G401 (cell line): ENCODE measurements at regions not wholly inside any gene's neighbourhood (a gene's known extent, or its start where the extent isn't known, plus 50 kb on each side); places are given as distances from the start of the nearest gene placed in this dataset.
A peak's percentile ranks its signal among the peaks of the same experiment; 100 is the strongest.

Experiments
- DNase-seq: peaks from one replicate; pipeline ENCODE4 v3.0.0-alpha.2; 2015; ENCODE audit warnings: low spot score
- in situ Hi-C: cut with HindIII; loops from 2 replicates; pipeline ENCODE4 v1.10.0; 2016; ENCODE audit warnings: low sequenced_read_pairs, mixed read lengths

DNA sequence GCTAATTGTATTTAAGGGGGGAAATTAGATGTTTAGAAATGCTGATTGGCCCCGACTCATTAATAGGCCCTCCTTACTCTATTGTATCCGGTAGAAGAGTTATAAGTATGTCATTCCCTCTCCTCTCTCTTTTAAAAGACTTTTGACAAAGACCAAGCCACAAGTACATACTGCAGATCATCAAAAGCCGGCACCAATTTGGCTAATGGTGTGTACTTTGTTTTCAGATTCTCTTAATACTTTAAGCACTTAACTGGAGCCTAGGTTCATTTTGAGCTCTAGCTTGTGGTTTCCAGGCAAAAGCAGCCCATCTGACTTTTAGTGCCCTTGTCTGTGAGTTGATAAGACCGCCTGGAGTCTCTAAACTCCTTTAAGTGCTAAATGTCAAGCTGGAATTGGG lies 210.0 kb upstream of the LYZL1 start:
- in situ Hi-C loops = no loop called here
- no peak for DNase-seq

DNA sequence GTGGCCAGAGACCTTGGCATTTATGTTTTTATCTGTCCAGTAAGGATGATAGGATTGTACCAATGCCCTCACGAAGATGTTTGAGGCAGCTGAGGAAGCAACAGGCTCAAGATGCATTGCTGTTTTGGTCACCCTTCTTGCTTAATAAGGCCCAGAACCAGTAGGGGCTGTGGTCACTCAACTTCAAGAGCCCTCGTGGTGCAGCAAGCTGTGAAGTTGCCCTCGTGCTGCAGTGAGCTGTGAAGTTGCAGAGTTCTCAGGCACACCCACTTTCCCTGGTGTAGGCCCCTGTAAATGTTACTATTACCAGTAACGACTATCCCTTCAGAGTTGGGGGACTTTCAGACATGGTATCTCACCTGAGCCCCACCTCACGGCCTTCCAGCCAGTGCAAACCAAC lies 207.6 kb upstream of the LYZL1 start:
- in situ Hi-C loops = no loop called here
- no peak for DNase-seq

DNA sequence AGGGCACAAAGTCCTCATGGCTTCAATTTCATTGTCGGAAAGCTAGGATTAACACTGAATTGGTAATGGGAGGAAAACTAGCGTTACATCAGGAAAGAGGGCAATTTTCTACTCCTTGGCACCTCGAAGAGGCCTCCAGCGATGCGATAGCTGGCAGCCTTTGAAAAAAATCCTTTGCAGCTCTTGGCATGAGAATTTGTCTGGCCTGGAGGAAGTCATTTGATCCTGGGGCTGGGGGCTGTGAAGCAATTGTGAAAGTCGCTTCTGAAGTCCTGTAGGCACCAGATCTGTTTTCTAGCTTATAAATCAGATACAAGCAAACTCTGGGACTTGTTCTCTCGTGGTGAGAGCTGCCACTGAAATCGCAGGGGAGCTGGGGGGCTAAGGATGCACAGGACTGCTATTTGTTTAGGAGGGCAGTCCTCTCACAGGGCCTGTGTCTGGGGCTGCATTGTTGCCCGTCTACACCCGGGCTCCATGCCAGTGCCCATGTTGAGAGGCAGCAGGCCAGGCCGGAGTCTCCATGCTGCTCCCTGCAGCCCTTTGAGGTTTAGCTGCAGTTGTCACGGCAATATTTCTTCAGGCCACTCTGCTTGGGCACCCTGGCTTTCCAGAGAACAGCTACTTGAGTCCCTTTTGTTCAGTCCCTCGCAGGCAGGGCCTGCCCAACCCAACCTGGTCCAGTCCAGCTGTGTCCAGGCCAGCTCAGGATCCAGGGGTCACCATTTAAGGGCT lies 206.8 kb upstream of the LYZL1 start:
- DNase-seq = peak; percentile 6
- in situ Hi-C loops = no loop called here

DNA sequence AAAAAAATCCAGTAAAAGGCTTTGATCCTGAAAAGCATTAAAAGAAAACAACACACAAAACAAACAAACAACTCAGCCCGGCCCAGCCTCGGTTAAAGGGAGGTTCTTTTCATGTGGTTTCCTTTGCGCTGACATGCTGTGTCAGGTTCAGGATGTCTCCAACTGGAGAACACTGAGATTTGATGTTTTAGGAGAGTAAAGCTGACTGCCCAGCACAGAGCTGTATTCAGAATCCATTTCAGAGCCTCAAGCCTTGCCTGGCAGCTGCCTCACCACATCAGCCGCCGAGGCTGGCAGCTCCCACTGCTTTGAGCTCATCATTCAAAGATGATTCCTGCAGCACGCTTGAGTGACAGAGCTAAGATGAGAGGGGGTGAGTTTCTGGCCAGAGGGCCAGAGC lies 205.8 kb upstream of the LYZL1 start:
- in situ Hi-C loops = no loop called here
- no peak for DNase-seq

DNA sequence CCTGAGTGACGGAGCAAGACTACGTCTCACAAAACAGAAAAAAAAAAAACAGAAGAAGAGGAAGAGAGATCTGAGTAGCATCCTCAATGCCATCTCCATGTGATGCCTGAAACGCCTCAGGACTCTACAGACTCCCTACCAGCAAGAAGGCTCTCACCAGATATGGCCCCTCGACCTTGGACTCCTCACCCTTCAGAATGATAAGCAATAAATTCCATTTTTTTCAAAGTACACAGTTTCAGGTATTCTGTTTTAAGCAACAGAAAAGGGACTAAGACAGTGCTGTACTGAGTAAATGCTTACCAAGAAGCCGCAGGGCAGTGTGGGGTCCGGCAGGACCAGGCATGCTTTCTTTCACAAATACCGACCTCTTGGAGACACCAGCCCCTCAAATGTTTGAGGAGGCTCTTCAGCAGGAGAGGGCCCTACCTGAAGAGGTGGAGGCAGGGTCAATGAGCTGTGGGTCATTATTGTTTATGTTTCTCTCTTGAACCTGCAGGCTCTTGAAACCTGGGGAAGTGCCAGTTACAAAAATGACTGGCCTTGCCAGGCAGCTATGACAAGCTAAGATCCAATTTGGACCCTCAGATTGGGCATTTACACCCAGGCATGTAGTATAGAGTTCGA lies 204.1 kb upstream of the LYZL1 start:
- no peak for DNase-seq
- in situ Hi-C loops = no loop called here

DNA sequence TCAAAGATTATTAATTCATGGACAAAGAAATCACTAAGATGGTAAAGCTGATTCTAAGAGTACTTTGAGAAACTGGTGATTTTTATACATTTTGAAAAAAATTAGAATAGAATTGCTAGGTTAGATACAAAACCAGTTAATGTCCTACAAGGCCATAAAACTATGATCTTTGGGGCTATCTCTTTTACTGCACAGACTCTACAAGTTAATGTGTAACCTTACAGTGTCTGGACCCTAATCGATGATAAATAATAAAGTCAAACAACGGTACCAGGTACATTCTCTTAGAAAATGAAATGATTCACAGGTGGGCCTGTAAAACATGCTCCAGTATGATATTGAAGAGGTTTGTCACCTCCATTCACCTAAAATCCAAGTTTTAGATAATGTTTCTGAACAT lies 199.8 kb upstream of the LYZL1 start:
- no peak for DNase-seq
- in situ Hi-C loops = no loop called here

DNA sequence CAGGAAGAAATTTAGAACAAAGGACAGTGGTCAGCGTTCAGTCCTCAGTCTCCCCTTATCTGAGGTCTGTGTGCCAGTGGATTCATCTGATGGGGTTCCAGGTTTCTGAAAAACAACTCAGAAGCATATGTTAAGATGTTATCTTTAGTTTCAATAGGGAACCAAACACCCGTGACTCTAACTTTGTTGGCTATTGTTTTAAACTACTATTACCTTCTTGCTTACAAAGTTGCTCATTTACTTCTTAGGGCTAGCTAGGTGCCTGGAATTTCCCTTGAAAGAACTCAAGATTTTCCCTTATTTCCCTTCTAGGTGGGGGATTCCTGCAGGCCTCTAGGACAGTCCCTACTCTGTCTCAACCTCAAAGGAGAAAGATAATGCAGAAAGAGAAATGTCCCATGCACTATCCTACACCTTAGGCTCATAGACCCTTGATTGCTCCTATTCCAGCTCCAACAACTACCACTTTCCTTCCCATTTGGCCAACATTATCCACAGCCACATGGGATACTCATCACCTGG lies 192.5 kb upstream of the LYZL1 start:
- in situ Hi-C loops = no loop called here
- DNase-seq = no peak

DNA sequence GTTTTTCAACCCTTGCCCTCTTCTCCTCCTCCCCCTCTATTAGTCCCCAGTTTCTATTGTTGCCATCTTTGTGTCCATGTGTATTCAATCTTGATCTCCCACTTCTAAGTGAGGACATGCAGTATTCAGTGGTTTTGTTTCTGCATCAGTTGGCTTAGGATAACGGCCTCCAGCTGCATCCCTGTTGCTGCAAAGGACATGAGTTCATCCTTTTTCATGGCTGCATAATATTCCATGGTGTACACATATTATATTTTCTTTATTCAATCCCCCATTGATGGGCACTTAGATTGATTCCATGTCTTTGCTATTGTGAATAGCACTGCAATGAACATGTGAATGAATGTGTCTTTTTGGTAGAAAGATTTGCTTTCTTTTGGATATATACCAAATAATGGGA lies 190.4 kb upstream of the LYZL1 start:
- in situ Hi-C loops = no loop called here
- DNase-seq = no peak

DNA sequence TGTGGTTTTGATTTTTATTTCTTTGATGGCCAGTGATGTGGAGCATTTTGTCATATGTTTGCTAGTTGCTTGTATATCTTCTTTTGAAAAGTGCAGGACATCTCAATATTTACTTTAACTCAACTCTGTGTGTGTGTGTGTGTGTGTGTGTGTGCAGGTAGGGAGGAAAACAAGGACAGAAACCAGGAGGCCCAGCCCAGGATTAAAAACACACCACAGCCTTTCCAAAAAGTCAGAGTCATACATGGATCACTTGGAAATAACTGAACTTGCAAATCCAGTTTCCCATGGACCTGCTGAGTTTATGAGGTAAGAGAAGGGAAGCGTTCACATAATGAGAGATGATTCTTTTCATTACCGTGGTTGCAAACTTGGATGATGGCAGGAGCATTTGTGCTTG lies 189.9 kb upstream of the LYZL1 start:
- in situ Hi-C loops = no loop called here
- DNase-seq = no peak

DNA sequence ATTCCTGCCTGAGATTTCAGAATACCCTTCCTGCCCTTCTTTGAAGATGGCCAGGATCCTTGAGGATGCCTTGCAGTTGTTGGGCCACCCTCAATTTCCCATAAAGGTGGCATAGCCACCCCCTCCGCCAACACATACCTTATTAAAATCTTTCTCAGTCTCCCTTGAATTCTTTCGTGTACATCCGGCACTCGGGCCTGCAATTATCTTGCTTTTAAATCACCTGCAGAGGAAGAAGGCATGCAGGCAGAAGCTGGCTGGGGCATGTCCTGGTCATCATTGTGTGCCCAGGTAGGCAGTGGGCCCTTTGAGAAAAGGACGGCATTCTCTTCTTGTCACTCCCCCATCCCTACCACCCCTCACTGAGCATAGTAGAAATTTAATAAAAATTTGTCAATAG lies 189.5 kb upstream of the LYZL1 start:
- in situ Hi-C loops = no loop called here
- no peak for DNase-seq

DNA sequence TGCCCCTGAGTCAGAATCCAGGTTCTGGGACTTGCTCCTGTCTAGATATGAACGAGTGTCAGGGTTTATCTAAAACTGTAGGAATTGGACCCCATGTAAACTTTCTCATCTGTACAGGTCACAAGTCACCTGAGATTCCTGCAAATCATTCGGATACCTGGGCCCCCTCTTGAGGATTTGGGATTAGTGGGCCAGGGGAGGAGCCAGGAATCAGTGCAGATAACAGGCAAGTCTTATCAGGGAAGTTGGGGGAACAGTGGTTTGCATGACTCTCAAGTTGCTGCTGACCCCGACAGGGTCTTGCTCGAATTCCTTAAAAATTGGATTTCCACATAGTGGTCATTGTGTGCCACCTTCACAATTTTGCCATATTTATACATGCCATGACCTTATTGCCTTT lies 188.4 kb upstream of the LYZL1 start:
- in situ Hi-C loops = no loop called here

DNA sequence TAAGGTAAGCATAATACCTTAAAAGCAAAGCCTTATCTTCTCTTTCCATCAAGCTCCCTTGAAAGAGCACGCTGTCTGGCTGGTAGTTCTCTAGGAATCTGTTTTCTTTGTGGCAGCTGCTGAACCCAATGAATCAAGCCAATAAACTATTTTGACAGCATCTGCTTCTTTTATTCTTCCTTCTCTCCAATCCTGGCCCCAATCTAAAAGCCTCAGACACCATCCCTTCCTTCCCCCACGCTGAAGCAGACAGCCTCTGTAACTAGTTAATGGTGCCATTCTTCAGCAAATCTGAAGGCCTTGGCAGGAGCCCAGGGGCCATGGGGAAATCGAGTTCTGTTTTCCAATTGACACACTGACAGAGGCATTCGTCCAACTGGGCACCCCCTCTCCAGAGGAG lies 186.6 kb upstream of the LYZL1 start:
- no peak for DNase-seq
- in situ Hi-C loops = no loop called here

More for the DNA sequence above, 188.4 kb upstream of the LYZL1 start:
- DNase-seq = no peak

DNA sequence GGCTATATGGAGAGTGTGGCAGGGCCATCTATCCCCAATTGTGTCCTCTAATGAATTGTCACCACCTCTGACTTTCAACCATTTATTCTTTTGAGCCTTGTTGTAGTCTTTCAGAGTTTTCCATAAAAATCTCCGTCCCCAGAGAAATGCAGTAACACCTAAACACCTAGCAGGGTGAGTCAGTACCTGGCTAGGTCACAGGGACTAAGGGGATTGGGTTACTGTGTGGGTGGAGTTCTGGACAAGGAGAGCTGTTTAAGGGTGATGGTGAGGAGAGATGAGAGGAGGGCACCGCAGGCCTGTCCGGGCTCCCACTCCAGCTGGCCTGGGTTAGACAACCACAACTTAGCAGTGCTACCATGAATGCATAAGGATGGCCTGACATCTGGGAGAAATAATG lies 186.2 kb upstream of the LYZL1 start:
- in situ Hi-C loops = no loop called here

DNA sequence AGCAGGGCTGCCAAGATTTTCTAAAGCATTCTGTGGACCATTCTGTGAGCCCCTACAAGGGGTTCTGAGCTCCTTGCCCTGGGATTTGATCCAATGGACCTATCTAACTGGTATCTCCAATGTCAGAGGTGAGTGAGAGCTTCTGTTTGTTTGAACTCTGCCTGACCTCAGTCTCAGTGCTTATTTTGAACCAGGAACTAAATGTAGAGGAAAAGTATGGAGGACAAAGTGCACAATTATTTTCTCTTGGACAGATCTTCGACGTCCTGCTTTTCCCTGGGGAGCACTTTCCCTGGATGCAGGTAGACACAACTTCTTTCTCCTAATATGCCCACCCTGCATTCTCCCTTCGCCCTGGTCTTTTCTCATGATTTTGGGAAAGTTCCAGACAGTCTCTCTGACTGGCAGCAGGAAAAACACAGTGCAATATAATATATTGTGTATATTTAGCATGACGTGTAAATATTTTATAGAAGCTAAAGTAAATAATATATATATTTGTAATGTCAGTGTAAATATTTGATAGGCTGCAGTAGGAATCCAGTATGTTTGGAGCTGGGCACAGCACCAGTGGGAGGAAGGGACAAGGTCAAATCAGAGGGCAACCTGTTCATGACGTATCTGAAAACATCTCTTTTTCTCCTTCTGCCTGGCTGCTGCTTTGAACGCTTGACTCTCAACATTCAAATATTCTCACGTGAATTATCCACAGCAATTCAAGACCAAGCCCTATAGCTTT lies 184.0 kb upstream of the LYZL1 start:
- in situ Hi-C loops = no loop called here
- no peak for DNase-seq

More for the DNA sequence above, 186.2 kb upstream of the LYZL1 start:
- no peak for DNase-seq

DNA sequence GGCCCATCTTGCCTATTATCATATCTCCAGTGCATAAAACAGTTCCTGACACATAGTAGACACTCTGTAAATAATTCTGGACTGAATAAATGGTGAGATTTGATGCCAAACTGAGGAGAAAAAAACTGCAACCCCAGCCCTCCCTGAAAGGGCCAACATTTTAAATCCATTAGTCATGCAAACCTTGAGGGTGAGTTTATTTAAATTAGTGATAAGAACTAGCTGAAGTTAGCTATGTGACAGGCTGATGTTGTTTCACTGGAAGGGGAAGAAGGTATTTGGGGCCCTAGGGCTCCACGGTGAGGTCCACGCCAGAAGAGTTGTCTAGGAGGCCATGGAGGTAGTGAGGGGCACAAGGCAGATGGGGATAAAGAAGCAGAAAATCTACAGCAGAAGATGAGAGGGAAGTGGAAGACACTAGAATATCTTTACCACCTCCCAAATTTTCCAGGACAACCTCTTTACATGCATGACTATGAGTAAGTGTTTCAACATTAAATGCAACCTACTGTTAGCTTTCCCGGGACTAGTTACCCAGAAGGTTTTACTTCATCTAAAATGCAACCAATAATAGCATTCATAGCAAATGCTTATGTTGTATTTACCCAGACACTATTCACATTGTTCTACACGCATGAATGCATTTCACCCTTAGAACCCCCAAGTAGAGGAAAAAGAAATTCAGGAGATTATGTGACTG lies 183.2 kb upstream of the LYZL1 start:
- no peak for DNase-seq
- in situ Hi-C loops = no loop called here

DNA sequence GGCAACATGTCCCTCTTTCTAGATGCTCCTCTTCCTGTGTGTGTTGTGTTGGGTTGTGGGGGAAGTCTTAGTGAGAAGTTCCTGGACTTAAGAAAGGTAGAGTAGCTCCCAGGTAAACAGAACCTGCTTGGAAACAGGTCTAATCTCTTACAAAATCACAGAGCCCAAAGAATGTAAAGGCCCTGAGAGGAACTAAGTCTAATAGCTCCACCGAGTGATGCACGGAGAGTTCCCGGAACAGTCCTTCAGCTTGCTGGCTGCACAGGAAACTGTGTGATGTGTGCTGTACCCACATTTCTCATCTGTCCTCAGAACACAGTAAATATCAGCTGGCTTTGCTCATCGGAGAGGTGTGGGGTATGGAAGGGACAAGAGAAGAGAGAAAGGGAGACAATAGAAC lies 182.6 kb upstream of the LYZL1 start:
- in situ Hi-C loops = no loop called here
- no peak for DNase-seq

DNA sequence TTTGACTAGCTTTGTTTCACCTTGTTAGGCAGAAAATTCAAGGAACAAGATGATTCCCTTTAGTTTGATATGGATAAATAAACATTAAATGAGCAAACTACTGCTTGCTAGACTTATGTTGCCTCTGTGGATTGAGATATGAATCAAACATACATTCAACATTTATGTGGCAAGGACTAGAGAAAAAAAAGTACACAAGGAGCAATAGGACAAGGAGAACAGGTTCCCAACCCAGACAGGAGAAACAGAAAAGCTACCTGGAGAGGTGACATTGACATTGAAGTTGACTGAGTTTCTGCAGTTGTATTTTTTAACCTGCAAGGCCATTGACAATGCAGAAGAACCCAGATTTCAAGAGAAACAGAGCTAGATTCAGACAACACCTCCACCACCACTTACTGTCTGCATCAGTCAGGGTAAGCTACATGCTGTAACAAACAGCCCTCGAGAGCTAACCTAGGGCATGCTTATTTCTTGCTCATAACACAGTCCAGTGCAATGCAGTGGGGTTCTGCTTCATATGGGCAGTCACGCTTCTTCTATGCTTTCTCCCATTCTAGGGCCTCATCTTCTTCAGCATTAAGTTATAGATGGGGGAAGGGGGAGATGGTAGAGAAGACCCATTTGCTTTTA lies 180.9 kb upstream of the LYZL1 start:
- DNase-seq = no peak

DNA sequence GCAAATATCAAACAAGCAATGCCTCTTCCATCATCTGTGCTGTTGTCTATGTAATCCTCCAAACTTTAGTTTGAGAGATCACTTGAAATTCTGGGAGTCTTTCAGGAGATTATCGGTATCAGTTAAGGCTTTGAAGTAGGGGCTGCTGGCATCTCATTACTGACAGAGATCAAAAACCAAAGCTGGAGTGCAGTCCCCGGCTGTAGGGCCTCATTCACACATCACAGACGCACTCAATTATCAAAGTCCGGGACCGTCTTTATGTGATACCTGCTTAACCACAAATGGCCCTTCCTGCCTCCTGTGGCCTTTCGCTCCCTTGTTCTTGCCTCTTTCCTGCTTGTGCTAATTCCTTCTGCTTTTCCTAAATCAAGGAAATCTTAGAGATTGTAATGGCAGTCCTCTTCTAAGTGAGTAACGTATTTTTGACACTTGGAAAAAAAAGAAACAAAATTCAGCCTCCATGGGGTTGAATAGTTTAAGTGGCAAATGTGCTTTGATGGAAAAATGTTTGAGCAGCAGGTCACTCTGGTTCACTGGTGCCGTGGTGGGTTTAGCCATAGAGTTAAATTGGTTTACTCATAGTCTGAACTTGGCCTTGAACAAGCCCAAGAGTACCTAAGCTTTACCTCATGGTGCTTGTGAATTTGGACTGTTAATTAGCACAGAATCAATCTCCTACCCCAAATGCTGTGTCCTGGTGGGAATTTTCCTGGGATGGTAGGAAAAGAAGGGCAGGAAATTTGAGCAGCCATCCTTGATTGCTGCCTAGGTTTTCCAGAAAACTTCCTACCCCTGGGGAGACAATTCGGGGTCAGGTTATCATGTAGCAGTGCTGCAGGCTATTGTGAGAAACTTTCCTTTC lies 178.9 kb upstream of the LYZL1 start:
- in situ Hi-C loops = no loop called here
- no peak for DNase-seq

More for the DNA sequence above, 180.9 kb upstream of the LYZL1 start:
- in situ Hi-C loops = no loop called here
